Colonic mucosa (tissue), 4 donors: ENCODE measurements at regions not wholly inside any gene's neighbourhood (a gene's known extent, or its start where the extent isn't known, plus 50 kb on each side); places are given as distances from the start of the nearest gene placed in this dataset.
A peak's percentile ranks its signal among the peaks of the same experiment; 100 is the strongest.
"Not testable (repeated sequence)": the region's sequence is repeated elsewhere in the genome, so short reads cannot be mapped to it uniquely, and the experiment has no call there.

ENCODE experiments used
- DNase-seq: peaks from one replicate; pipeline ENCODE4 v3.0.0-alpha.2; 2020
- H3K27ac ChIP-seq: fragments of 200-600 bp; one replicate; pipeline ENCODE4 v1.8.0; 2021
- H3K27me3 ChIP-seq: fragments of 200-600 bp; one replicate; pipeline ENCODE4 v1.8.0; 2021
- H3K36me3 ChIP-seq: fragments of 200-600 bp; one replicate; pipeline ENCODE4 v1.8.0; 2021
- H3K4me1 ChIP-seq: fragments of 200-600 bp; one replicate; pipeline ENCODE4 v1.8.0; 2021; ENCODE audit warnings: mild to moderate bottlenecking
- H3K4me3 ChIP-seq: fragments of 200-600 bp; one replicate; pipeline ENCODE4 v1.8.0; 2021
- H3K9ac ChIP-seq, 2 donors: one replicate each; pipeline ENCODE4 v1.7.0; 2013; ENCODE audit warnings: control low read depth in 2 of 2, low read depth in 2 of 2, low read length in 2 of 2
- H3K9me3 ChIP-seq: fragments of 200-600 bp; one replicate; pipeline ENCODE4 v1.8.0; 2021
- intact Hi-C: fragments of 100-400 bp; cut with DNase I; formaldehyde crosslinking; loops from one replicate; pipeline ENCODE4 v1.14.1; 2022
- TF ChIP-seq, protein P1 (sequence below): fragments of 200-600 bp; IDR thresholded peaks from one replicate; pipeline ENCODE4 v1.8.0; 2022; ENCODE audit warnings: antibody characterized with exemption, mild to moderate bottlenecking
- donor health status: healthy.
- donor health status: DM: no; HTN: no; CAD: no.
- donor health status: DM: no; HTN: no; CAD: no.

DNA sequence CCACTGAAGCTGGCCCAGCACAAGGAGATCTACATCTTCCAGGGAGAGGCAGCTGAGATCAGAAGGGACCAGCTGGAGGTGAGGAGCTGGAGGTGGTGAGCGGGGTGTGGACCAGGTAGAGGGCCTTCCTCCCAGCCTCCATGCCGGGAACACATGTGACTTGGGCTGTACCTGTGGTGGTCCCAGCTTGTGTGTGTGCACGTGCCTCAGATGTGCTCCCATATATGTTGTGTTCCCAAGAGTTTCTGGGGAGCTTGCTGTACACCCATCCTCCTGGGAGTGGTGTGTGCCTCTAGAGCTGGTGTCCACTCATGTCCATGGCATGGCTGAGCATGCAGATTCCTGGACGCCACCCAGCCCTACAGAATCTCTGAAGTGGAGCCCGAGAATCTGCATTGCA is 183.7 kb upstream of the AKAP13 start:
- DNase-seq, H3K4me3 ChIP-seq, H3K4me1 ChIP-seq, H3K9me3 ChIP-seq, H3K9ac ChIP-seq, H3K36me3 ChIP-seq, H3K27ac ChIP-seq, intact Hi-C loops, H3K27me3 ChIP-seq: not testable (repeated sequence)

DNA sequence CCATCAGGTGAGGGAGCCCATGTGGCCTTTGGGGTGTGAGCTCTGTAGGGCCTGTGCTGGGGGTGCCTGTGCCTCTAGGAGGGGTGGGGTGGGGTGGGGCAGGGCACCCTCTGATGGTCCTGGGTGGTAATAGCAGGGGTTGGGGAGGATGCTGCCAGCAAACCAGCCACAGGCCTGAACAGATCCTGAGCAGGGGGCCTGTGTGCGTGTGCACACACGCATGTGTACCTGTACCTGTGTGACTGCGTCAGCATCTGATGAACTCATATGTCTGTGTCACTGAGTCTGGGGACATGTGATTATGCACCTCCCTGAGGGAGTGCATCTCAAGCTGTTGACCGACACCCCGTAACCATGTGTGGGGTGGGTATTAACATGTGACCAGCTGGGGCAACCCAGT is 182.8 kb upstream of the AKAP13 start:
- H3K4me3 ChIP-seq, H3K9ac ChIP-seq, H3K4me1 ChIP-seq, intact Hi-C loops, H3K27me3 ChIP-seq, H3K36me3 ChIP-seq, H3K9me3 ChIP-seq, H3K27ac ChIP-seq, DNase-seq: not testable (repeated sequence)

DNA sequence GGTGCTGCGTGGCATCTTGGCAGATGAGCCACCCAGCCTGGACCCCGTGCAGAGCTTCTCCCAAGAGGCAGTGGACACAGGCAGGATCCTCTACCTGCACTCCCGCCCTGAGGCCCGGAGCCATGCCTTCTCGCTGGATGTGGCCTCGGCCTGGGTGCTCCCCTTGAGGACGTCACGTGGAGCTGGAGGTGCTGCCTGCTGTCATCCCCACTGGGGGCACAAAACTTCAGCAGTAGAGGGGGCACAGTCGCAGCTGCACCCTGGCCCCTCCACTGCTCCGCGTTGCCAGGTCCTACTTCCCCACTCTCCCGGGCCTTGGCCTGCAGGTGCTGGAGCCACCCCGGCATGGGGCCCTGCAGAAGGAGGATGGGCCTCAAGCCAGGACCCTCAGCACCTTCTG is 182.0 kb upstream of the AKAP13 start:
- intact Hi-C loops, H3K9ac ChIP-seq, H3K4me3 ChIP-seq, DNase-seq, H3K36me3 ChIP-seq, H3K9me3 ChIP-seq, H3K4me1 ChIP-seq, H3K27me3 ChIP-seq, H3K27ac ChIP-seq: not testable (repeated sequence)

DNA sequence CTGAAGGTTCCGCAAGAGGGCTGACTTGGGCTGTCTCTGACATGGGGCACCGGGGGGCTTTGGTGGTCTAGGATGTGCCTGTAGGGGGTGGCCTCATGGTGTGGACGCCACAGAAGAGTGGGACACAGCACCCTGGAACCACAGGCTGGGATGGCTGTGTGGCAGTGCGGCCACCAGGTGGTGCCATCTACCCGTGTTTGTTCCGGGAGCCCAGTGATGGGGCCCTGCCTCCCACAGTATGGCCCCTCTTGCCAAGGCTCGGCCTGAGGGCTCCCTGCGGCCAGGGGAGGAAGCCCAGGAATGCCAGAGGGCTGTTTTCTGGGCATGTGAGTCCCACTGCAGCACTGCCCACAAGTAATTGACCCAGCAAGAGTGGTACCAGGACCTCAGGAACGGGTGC is 180.2 kb upstream of the AKAP13 start:
- H3K36me3 ChIP-seq, H3K27ac ChIP-seq, H3K4me1 ChIP-seq, H3K27me3 ChIP-seq, H3K4me3 ChIP-seq, intact Hi-C loops, H3K9me3 ChIP-seq, DNase-seq, H3K9ac ChIP-seq: not testable (repeated sequence)

DNA sequence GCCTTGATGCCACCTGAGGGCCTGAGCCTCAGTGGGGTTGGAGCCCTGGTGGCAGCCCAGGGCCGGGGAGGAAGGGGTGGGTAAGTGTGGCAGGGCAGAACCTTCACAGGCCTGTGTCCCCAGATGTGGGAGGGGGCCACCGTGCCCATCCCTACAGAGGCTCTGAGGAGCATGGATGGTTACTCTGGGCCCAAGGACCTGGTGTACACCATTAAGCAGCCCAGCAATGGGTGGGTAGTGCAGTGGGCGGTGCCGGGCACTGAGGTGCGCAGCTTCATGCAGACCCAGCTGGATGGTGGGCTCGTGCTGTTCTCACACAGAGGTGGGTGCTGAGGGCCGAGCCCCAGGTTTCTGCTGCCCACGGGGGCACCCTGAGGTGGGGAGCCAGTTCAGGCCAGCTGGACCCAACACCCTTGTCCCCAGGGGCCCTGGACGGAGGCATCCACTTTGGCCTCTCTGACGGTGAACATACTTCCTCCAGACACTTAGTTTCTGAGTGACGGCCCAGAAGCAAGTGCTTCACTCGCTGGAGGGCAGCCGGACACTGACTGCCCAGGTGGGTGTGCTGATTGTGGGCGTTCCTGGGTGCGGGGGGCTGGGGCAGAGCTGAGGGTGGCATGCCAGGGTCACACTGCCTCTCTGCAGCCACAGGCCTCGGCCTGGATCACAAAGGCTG is 179.1 kb upstream of the AKAP13 start:
- H3K4me1 ChIP-seq, DNase-seq, H3K27me3 ChIP-seq, H3K27ac ChIP-seq, H3K9ac ChIP-seq, intact Hi-C loops, H3K36me3 ChIP-seq, H3K4me3 ChIP-seq, H3K9me3 ChIP-seq: not testable (repeated sequence)

DNA sequence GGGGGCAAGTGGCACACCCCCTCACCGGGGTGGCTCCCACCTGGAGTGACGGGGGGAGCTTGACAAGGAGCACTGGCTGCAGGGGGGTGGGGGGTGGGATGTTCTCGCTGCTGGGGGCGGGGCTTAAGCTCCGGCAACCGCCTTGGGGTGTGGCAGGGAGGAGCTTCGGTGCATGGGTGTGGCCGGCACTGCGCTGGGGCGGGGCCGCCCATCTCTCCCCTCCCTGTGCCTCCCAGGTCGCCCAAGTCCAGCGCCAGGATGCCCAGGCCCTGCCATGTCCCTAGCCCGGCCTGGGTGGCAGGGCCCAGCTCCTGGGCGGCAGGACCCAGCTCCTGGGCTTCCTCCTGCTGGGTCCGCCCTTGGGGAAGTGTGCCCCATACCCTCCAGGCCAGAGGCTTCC is 175.9 kb upstream of the AKAP13 start:
- H3K9me3 ChIP-seq, intact Hi-C loops, H3K27me3 ChIP-seq, H3K9ac ChIP-seq, H3K4me1 ChIP-seq, H3K4me3 ChIP-seq, H3K27ac ChIP-seq, H3K36me3 ChIP-seq, DNase-seq: not testable (repeated sequence)

DNA sequence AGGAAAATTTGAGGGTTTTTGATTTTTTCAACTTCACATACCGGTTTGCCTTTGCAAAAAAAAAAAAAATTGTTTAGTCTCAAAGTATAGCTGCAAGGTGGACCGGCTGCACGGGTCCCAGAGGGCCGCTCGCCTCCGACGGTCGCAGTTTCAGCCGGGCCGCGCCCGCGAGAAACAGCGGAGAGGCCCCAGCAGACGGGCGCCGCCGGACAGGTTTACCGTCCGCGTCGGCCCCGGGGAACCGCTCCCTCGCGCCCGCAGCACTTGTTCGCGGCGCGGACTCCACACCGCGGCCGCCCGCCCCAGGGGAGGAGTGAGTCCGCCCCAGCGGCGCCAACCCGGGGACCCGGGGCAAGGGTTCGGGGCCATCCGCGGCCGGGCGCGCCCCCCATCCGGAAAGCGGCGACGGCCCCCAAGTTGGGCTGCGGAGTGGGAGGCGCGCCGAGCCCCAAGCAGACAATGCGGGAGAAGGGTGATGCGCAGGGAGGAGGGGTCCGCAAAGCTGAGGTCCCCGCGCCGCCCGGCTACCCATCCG is 146.5 kb upstream of the AKAP13 start:
- not testable (repeated sequence) for H3K9me3 ChIP-seq

DNA sequence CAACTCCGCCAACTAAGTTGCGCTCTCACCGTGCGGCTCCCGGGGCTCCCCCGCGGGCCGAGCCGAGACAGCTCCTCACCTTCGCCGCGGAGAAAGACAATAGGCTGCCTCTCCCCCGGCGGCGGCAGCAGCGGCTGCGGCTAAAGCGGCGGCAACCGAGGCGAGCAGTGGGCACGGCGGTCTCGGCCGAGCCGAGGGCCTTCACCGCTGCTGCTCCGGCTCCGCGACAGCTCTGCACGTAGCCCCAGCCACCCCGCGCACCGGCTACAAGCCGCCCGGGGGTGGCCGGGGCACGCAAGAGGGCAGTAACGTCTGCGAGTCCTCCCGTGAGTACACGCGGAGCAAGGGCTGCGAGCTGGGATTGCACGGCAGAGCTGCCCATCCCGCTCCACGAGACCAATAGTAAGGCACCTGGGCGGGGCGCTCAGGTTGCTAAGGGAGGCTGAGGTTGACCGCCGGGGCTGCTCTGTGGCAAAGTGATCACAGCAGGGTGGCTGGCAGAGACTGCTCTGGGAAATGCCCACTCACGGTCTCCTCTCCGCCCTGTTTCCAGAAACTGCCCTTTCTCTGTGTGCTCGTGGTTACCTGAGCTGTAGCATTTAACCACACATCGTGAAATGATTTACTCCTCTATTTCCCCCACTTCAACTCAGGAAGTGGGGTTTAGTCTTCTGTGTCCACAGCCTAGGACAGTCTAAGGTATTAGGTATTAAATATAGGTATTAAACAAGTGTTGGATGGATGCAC is 145.8 kb upstream of the AKAP13 start:
- H3K4me3 ChIP-seq = peak overlapping the region; percentile 15
- H3K27me3 ChIP-seq, H3K36me3 ChIP-seq, H3K9me3 ChIP-seq, H3K27ac ChIP-seq, H3K9ac ChIP-seq, H3K4me1 ChIP-seq, intact Hi-C loops: not testable (repeated sequence)
- DNase-seq = peak; percentile 14

More for the DNA sequence above, 146.5 kb upstream of the AKAP13 start:
- H3K27ac ChIP-seq, H3K4me1 ChIP-seq, H3K27me3 ChIP-seq, H3K36me3 ChIP-seq, H3K9ac ChIP-seq, intact Hi-C loops: not testable (repeated sequence)
- peak overlapping the region; percentile 28 for H3K4me3 ChIP-seq
- DNase-seq = peak; percentile 20

DNA sequence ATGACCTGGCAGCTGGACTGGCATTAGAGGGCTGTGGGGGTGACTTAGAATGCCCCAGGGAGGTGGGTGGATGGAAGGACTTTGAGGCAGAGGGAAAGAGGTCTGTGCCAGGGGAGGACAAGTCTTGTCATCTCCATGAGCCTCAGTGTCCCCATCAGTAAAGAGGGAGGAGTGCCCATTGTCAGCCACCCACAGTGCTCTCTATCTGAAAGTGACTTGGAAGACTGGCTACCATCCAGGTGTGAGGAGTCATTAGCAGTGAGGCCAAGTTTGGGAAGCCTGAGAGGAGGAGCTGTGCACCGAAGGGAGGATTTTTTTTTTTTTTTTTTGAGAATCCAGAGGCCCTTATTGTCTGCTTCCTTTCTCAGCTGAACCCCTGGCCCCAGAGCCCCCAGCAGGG is 136.3 kb upstream of the AKAP13 start:
- H3K4me3 ChIP-seq, H3K4me1 ChIP-seq, H3K36me3 ChIP-seq, intact Hi-C loops, H3K27me3 ChIP-seq, H3K9me3 ChIP-seq, DNase-seq, H3K27ac ChIP-seq, H3K9ac ChIP-seq: not testable (repeated sequence)

DNA sequence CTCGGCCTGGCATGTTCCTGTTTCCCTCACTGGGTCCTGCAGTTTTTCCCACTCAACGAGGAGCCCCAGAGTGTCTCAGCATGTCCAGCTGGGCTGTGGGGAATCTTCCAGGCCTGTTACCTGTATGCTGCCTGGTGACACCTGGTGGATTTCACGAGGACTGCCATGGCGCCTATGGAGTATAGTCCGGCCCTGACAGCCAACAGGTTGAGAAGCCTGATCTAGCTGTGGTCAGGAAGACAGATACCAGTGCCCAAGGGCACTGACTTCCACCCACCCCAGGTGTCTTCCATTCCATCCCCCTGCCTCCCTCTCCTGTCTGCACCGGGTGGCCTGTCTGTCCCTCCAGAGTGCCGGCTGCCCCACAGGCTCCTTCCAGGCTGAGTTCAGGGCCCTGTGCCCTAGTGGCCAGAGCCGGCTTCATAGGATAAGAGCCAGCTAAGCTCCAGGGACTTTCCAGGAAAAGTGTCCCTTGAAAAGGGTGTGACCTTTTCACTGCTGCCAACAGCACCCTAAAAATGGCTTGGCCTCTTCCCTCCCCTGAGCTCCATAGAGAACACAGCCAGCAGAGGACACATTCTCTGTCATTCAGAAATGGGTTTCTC is 129.4 kb upstream of the AKAP13 start:
- H3K36me3 ChIP-seq, H3K9ac ChIP-seq, H3K4me1 ChIP-seq, H3K4me3 ChIP-seq, H3K27me3 ChIP-seq, H3K9me3 ChIP-seq, H3K27ac ChIP-seq, intact Hi-C loops: not testable (repeated sequence)
- peak; percentile 57 for DNase-seq
- TF ChIP-seq, protein P1, sequence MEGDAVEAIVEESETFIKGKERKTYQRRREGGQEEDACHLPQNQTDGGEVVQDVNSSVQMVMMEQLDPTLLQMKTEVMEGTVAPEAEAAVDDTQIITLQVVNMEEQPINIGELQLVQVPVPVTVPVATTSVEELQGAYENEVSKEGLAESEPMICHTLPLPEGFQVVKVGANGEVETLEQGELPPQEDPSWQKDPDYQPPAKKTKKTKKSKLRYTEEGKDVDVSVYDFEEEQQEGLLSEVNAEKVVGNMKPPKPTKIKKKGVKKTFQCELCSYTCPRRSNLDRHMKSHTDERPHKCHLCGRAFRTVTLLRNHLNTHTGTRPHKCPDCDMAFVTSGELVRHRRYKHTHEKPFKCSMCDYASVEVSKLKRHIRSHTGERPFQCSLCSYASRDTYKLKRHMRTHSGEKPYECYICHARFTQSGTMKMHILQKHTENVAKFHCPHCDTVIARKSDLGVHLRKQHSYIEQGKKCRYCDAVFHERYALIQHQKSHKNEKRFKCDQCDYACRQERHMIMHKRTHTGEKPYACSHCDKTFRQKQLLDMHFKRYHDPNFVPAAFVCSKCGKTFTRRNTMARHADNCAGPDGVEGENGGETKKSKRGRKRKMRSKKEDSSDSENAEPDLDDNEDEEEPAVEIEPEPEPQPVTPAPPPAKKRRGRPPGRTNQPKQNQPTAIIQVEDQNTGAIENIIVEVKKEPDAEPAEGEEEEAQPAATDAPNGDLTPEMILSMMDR = peak; percentile 22

DNA sequence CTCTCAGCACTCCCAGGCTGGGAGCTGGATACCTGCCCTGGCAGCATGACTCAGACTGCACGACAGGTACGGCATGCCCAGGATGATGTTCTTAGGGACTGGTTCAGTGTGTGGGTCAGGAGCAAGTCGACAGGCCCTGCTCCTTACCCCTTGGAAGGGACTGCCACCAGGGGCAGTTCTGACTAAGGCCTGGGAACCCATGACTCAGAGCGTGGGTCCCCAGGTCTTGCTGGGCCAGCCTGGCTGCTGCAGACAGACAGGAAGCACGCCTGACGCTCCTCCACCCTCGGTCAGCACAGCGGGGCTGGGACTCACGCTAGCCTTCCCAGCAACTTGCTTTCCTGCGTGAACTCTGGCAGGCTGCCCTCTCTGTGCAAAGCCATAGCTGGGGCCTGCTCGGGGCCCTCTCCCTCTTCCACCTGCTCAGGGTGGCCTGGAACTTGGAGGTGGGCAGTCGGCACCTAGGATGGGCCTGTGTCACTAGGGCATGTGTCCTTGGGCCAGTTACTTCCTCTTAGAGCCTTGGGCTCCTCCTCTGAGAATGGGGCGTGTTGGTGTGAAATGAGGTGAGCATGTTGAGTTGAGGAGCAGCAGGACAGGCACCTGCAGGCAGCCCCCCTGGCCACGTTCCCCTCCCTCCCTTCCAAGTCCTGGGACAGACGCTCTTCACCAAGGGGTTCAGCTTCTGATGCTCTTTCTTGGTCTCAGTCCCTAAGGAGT is 127.0 kb upstream of the AKAP13 start:
- H3K36me3 ChIP-seq, H3K4me1 ChIP-seq, H3K27me3 ChIP-seq, DNase-seq, H3K4me3 ChIP-seq, H3K9me3 ChIP-seq, H3K27ac ChIP-seq, H3K9ac ChIP-seq, intact Hi-C loops: not testable (repeated sequence)

DNA sequence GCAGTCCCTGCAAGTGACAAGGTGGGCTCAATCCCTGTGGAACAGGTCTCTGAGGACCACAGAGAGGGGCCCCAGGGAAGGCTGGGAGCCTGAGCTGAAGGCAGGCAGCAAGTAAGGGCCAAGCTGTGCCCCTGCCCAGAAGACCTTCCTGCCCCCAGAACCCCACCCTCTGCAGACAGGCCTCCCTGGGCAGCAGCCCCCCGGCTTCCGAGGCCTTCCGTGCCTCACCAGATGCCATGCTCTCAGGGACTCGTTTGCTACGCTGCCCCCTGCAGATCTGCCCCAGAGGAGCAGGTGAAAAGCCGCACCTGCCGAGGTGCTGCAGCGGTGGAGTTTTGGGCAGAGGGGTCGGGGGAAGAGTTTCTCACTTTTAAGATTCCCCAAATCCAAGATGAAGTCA is 125.4 kb upstream of the AKAP13 start:
- H3K9me3 ChIP-seq, H3K4me3 ChIP-seq, H3K4me1 ChIP-seq, DNase-seq, H3K36me3 ChIP-seq, intact Hi-C loops, H3K27me3 ChIP-seq, H3K9ac ChIP-seq, H3K27ac ChIP-seq: not testable (repeated sequence)
